RWPE1 (cell line): ENCODE measurements at regions not wholly inside any gene's neighbourhood (a gene's known extent, or its start where the extent isn't known, plus 50 kb on each side); places are given as distances from the start of the nearest gene placed in this dataset.

Experiments
- CTCF ChIA-PET: fragments of 350-600 bp; sonication (Branson Sonifier 250); formaldehyde crosslinking; extraction: SDS; loops from one replicate; lab custom pipeline; 2021; lab: Yijun Ruan, JAX
- POLR2A ChIA-PET: fragments of 400-600 bp; formaldehyde crosslinking; extraction: SDS; loops from one replicate; lab custom pipeline; 2020; ENCODE audit warnings: antibody characterized with exemption; ENCODE audit not compliant: low non-redundant PET; lab: Yijun Ruan, JAX
- DNase-seq: peaks from one replicate; pipeline ENCODE4 v3.0.0; 2012; ENCODE audit warnings: low spot score
- H3K27ac ChIP-seq: fragments of 450-650 bp; 2 replicates; pipeline ENCODE4 v1.5.1; 2017
- CTCF ChIP-seq: fragments of 450-650 bp; conservative IDR thresholded peaks from 2 replicates; pipeline ENCODE4 v1.5.1; 2017; ENCODE audit warnings: low read depth, mild to moderate bottlenecking

DNA sequence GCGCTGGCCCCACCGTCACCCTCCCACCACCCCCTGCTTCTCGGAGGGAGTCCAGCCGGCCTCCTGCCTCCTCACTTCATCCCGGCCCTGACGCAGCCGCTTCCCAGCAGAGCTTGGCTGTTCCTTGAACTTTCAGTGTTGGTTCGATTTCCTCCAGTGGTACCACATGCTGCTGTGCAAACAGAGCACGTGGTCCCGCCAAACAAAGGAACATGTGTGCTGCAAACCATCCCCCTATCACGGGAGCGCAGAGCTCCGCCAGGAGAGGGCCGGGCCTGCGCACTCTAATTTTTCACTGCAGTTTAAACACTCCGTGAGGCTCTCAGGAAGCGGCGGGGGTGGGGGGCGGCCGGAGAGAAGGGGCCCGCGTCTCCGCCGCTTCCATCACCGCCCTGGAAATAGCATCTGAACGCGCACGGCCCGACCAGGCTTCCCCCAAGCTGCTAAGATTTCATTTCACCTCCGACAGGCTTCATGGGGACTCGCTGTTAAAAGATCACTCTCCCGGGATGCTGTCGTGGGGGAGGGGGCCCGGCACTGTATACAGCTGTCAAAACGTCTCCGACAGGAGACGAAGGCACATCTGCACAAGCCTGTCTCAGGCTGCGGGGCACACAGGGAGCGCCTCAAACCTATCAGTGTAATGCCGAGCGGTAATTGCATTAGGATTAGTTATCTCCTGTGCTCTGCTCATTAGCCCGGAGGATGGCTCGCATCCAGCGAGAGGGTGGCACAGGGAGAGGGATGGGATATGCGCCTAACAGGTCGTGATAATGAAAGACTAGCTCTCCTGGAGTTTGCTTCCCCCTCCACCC is 269.9 kb upstream of the SORL1-AS1 start:
- ChIA-PET POLR2A (interaction anchor here (0.7 kb wide), 1 partner anchor 31 kb away, joined by 4 read pairs; no protein-coding TSS in a partner anchor), CTCF (interaction anchor here (0.6 kb wide), 2 partner anchors 16 to 158 kb away, joined by 3 to 4 read pairs; no protein-coding TSS in a partner anchor)
- H3K27ac ChIP-seq = no peak overlapping the region
- TF ChIP-seq CTCF = no peak
- DNase-seq = peak; percentile 5

DNA sequence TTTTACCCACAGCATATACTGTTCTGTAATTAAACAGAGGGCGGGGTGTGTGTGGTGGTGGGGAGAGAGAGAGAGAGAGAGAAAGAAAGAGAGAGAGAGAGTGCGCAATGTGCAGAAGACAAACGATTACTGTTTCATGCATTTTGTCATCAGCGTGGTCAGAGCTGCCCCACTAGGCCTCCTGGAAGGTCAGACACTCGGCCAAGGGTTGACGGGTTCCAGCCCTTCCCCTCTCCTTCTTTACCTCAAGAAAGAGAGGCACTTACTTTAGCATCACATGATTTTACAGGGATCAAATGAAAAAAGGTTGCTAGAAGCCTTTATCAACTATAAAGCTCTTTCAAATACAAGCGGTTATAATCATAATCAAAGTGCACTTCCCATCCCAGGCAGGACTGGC is 269.2 kb upstream of the SORL1-AS1 start:
- H3K27ac ChIP-seq = no peak overlapping the region
- no peak for DNase-seq
- POLR2A ChIA-PET = interaction anchor here (0.7 kb wide), 1 partner anchor 32 kb away, joined by 4 read pairs; no protein-coding TSS in a partner anchor
- CTCF ChIA-PET = interaction anchor here (0.6 kb wide), 1 partner anchor 159 kb away, joined by 3 read pairs; no protein-coding TSS in a partner anchor
- TF ChIP-seq CTCF = no peak

- ChIA-PET POLR2A (no interaction called here), CTCF (no interaction called here)
- no peak overlapping the region for H3K27ac ChIP-seq
- TF ChIP-seq CTCF = no peak
- no peak for DNase-seq
Measured at GRCh38 chr11:121721448-121721847, 268.7 kb upstream of the SORL1-AS1 start.

- ChIA-PET POLR2A (no interaction called here), CTCF (no interaction called here)
- H3K27ac ChIP-seq = no peak overlapping the region
- TF ChIP-seq CTCF = no peak
- DNase-seq = no peak
Measured at GRCh38 chr11:121717296-121717695, 264.5 kb upstream of the SORL1-AS1 start.

DNA sequence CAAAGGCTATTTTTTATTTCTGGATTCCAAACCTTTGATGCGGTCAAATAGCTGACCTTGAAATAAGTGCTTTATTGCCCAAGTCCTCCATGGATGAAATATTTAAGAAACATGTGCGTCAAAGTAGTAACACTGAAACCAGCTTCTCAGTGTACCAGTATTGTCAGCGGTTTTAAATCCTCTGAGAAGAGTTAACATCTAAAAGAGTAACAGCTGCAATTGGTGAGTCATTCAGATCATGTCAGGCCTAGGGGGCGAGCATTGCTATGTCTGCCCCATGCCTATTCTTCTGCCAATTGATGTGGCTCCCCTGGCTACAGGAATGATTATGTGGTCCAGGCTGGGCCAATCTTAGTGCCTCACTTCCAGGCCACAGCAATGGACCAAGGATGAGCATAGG is 263.3 kb upstream of the SORL1-AS1 start:
- CTCF ChIA-PET = interaction anchor here (0.6 kb wide), 1 partner anchor 1270 kb away, joined by 3 read pairs; no protein-coding TSS in a partner anchor

GRCh38 chr11:121715405-121715804 is 262.6 kb upstream of the SORL1-AS1 start:
- CTCF ChIA-PET = no interaction called here
- no peak for DNase-seq
- POLR2A ChIA-PET = no interaction called here
- TF ChIP-seq CTCF = no peak
- H3K27ac ChIP-seq = no peak overlapping the region

More for the DNA sequence above, 263.3 kb upstream of the SORL1-AS1 start:
- no peak for TF ChIP-seq CTCF
- no peak for DNase-seq
- H3K27ac ChIP-seq = no peak overlapping the region
- POLR2A ChIA-PET = no interaction called here
